Medulla oblongata (tissue), 1 donor: ENCODE measurements at regions not wholly inside any gene's neighbourhood (a gene's known extent, or its start where the extent isn't known, plus 50 kb on each side); places are given as distances from the start of the nearest gene placed in this dataset.
"Not testable (repeated sequence)": the region's sequence is repeated elsewhere in the genome, so short reads cannot be mapped to it uniquely, and the experiment has no call there.

Source experiments
- DNase-seq: peaks from one replicate; pipeline ENCODE4 v3.0.0-alpha.2; 2015; ENCODE audit errors: extremely low spot score

- no peak for DNase-seq
Observed at GRCh38 chr4:95779447-95779846, 60.4 kb upstream of the PDHA2 start.

DNA sequence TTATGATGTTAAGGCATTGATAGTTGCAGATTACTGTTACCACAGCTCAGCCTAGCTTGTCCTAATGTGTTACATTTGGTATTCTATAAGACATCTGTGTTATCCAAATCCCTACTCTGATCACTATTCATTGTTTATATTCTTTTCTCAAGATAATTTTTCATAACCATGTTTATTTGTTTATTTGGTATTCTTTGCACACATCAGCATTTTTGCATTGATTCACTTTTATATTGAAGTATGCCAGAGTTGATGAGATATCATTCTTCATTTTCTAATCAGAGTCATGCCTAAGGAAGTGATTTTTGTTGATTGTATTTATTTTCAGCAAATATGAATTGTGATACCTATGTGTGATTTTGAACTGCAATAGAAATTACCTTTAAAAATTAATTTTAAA lies 61.2 kb upstream of the PDHA2 start:
- no peak for DNase-seq

DNA sequence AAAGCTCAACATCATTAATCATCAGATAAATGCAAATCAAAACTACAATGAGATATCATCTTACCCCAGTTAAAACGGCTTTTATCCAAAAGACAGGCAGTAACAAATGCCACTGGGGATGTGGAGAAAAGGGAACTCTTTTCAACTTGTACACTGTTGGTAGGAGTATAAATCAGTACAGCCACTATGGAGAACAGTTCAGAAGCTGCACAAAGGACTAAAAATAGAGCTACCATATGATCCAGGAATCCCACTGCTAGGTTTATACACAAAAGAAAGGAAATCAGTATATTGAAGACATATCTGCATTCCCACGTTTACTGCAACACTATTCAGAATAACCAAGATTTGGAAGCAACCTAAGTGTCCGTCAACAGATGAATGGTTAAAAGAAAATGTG lies 69.3 kb upstream of the PDHA2 start:
- DNase-seq, result not testable (repeated sequence)

GRCh38 chr4:95764961-95765360 lies 74.9 kb upstream of the PDHA2 start:
- no peak for DNase-seq

DNA sequence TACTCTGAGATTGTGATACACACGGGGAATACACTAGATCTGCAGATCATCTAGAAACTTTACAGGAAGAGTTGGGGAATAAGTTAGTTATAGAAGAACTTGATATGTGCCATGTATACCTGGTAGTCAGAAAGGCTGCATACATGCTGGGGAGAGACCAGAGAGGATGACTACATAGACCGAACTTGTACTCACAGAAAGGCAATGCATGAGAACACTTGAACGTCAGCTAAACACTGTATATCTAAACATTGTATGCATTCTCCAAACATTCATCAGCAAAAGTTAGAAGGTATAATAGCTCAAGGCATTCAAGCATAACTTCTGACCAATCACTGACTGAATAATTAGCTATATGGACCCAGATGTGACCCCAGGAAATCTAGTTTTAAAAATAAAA lies 78.0 kb upstream of the PDHA2 start:
- DNase-seq, result no peak

DNA sequence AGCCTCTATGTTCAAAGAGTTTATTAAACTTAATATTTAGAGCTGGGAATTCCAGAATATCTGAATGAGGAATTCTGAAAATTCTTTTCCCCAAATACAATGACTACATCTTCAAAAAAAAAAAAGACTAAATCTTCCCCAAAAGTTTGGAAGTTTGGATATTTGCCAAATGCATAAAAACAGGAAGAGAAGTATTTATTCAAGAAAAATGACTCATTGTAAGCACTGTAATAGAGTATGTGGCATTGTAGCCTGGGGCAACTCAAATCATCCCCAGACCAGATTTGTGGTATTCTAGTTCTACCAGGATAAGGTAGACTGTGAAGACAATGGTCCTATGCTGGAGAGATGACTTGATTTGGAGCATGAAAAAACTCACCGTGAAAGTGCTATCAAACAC lies 78.5 kb upstream of the PDHA2 start:
- no peak for DNase-seq

DNA sequence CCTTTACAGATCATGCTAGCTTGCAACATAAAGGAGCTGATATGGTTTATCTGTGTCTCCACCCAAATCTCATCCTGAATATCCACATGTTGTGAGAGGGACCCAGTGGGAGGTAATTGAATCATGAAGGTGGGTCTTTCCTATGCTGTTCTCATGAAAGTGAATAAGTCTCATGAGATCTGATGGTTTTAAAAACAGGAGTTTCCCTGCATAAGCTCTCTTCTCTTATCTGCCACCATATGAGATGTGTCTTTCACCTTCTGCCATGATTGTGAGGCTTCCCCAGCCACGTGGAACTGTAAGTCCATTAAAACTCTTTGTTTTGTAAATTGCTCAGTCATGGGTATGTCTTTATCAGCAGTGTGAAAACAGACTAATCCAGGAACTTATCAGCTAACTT lies 79.2 kb upstream of the PDHA2 start:
- not testable (repeated sequence) for DNase-seq

GRCh38 chr4:95758001-95758400 lies 81.9 kb upstream of the PDHA2 start:
- no peak for DNase-seq

DNA sequence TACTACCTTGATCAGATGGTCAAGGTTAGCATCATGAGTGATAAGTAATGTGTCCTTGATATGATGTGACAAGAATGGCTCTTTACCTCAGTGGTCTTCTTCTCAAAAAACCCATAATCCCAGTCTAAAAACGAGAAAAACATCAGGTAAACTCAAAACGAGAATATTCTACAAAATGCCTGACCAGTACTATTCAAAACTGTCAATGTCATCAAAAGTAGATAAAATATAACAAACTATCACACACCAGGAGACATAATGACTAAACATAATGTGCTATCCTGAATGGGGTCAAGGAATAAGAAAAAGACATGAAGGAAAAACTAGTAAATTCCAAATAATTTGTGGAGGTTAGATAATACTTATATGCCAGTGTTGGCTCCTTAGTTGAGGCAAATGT lies 85.2 kb upstream of the PDHA2 start:
- DNase-seq, result no peak

GRCh38 chr4:95749204-95749603 lies 90.7 kb upstream of the PDHA2 start:
- no peak for DNase-seq

GRCh38 chr4:95742872-95743271 lies 97.0 kb upstream of the PDHA2 start:
- peak; percentile 28 for DNase-seq

DNA sequence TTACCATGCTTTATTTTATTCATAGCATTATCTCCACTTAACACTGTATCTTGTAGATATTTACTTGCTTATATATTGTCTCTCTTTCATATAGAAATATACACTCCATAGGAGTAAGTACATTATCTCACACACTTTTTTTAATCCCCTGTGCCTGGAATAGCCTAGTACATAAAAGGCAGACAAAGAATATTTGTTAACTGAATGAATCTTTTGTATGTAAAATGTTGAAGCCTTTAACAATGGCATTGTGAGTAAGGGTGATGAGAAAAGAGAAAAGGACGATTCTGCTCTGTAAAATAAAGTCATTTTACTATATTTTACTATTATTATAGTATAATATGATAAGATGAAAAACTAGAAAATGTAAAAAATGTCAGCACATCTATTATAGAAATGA lies 97.7 kb upstream of the PDHA2 start:
- peak; percentile 74 for DNase-seq

- no peak for DNase-seq
Observed at GRCh38 chr4:95732061-95732460, 107.8 kb upstream of the PDHA2 start.

DNA sequence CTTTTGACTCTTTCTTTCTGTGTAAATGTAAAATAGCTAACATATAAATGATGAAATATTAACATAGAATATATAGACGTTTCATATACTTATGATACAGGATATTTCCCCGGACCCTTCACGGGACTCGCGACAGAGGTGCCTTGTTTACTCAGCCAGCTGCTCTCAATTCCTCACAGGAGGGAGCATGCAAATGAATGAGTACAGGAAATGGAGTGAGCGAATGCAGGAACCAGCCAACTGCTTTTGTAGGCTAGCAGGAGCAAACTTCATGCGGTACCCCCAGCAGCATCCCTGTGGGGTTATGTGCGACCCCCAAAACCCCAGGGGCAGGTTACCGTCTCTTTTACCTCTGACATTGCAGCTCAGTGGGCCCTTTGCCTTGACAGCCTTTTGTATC lies 110.3 kb upstream of the PDHA2 start:
- no peak for DNase-seq

- DNase-seq, result no peak
Observed at GRCh38 chr4:95728145-95728544, 111.7 kb upstream of the PDHA2 start.

DNA sequence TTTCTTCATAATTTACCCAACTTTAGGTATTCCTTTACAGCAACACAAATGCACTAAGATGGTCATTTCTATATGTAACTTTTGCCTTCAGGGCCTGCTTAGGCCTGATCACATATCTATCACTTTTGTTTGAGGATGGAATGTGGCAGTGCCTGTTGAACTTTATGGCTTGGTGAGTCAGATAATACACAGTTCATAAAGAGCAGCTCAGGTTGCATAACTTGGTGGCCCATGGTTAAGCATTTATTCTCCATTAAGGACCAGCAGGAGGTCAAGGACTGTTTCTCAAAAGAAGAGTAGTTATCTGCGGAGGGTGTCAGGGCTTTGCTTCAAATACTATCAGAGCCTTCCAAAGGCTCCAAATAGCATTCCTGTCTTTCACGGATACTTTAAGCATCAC lies 124.1 kb upstream of the PDHA2 start:
- no peak for DNase-seq

GRCh38 chr4:95714571-95714970 lies 125.3 kb upstream of the PDHA2 start:
- no peak for DNase-seq

DNA sequence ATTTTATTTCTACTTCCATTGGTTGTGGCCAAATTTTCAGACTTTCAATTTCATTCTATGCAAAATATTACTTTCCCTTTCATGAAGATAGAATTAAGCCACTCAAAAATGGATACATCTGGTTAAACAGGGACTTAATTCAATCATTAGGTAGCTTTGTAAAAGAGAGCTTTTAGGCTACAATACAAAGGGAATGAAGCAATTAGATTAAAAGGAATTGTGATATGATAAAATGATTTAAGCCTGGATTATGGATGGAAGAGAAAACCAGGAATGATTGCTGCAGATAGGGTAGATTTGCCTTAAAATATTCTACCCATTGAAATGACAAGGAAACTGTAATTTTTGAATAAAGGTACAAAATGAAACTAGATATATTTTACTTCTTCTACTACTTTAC lies 134.6 kb upstream of the PDHA2 start:
- no peak for DNase-seq

- no peak for DNase-seq
Observed at GRCh38 chr4:95701500-95702170, 138.3 kb upstream of the PDHA2 start.

- no peak for DNase-seq
Observed at GRCh38 chr4:95694411-95694810, 145.5 kb upstream of the PDHA2 start.

GRCh38 chr4:95693594-95693993 lies 144.8 kb upstream of the UNC5C start:
- DNase-seq, result no peak

GRCh38 chr4:95676190-95676589 lies 127.4 kb upstream of the UNC5C start:
- DNase-seq, result no peak

DNA sequence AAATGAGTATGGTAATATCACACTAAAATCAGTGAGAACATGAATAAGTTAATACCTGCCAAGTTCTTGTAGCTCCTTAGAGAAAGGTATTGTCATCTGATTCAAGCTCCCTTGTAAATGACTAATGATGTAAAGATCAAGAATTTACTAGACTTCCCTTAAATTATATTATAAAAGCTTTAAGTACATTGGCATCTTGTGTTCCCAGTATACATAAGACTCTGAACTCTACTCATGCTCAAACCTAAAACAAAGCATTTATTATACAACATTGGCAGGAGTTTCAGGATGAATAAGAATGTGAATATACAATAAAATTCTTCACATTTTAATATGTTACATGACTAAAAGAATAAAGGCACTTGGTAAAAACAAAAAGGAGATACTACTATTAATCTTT lies 126.8 kb upstream of the UNC5C start:
- no peak for DNase-seq

- DNase-seq, result no peak
Observed at GRCh38 chr4:95674521-95674981, 125.8 kb upstream of the UNC5C start.
